GM18907 (cell line): ENCODE measurements at regions not wholly inside any gene's neighbourhood (a gene's known extent, or its start where the extent isn't known, plus 50 kb on each side); places are given as distances from the start of the nearest gene placed in this dataset.

Experiments used
- ATAC-seq: cut with Tn5 transposase; IDR thresholded peaks from one replicate; pipeline ENCODE4 v1.9.1; 2021; ENCODE audit warnings: mild to moderate bottlenecking, moderate library complexity; ENCODE audit not compliant: unreplicated experiment

DNA sequence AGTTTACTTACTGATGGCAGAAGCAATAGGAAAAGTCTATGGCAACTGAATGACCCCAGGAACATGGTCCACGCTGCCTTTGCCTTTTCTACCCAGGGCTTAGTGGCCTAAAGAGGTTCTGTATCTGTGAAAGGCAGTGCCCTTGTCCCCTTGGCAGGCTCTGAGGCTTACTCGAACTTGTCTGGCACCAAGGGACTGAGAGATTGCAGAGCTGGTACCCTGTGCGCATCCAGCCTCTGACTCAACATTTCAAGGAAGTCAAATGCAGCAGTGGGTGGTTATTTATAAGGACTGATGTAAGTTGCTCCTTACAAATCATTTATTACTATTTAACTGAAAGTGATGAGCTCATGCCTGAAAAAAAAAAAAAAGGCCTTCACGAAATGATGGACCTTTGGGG lies 299.9 kb upstream of the MYOCD start:
- ATAC-seq = no peak

DNA sequence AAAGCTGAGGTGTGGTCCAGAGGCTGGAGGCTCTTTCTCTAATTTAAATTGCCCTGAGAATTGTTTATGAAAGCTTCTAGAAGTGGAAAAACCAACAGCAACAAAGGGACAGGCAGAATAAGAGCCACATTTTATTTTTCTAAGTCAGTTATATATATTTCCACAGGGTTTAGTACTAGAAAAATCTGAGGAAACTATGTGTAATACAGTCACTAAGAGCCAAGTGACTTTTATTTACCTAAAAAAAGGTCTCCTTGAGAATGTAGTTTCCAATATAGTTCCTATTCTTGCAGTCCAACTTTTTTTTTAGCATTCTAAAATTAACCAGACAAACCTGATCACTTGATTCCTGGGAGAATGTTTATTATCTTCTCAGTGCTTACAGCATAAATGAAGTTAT lies 296.6 kb upstream of the MYOCD start:
- ATAC-seq = no peak

DNA sequence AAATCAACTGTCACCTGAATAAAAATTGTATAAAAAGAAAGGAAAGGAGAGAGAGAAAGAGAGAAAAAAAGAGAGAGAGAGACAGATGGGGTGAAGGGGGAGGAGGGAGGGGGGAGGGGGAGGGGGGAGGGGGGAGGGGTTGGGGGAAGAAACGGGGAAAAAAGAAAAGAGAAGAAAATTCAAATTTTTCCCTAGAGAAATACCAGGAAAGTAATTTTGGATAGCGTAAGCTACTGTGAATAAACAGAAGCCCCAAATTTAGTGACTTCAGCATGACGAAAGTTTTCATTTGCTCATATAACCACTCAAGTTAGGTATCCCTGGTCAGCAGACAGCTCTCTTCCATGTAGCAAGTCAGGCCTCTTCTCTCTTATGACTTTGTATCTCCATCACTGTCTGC lies 289.4 kb upstream of the MYOCD start:
- ATAC-seq = no peak

DNA sequence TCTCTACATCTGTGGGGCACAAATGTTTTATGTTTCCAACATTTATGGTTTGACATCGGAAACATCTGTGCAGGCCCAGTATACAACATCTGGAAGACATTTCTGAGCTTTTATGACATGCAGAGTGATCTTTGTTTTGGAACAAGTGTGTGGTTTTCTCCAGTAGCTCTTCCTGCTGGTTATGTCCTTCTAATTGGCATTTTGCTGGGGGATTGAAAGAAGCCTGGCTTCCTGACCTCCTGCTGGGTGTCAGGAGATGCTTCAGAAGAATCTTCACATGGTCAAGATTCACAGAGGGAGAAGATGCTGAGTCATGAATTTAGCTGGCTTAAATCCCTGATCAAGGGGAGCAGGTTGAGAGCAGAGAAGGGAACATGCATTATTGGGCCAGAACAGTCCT lies 279.5 kb upstream of the MYOCD start:
- ATAC-seq = no peak

DNA sequence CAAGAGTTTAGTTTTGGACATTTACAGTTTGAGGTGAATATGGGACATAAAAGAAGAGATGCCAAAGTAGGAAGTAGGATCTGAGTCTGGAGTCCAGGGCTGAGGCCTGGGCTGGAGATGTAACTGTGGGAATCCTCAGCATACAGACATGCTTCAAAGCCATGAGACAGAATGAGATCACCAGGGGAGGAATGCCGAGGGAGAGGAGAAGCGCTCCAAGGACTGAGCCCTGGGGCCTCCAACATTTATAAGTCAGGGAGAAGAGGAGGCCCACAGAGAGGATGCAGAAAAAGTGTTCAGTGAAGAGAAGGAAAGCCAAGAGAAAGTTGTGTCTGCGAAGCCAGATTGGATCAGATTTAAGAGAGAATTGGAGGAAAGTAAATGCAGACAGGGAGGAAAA lies 277.5 kb upstream of the MYOCD start:
- ATAC-seq = no peak

DNA sequence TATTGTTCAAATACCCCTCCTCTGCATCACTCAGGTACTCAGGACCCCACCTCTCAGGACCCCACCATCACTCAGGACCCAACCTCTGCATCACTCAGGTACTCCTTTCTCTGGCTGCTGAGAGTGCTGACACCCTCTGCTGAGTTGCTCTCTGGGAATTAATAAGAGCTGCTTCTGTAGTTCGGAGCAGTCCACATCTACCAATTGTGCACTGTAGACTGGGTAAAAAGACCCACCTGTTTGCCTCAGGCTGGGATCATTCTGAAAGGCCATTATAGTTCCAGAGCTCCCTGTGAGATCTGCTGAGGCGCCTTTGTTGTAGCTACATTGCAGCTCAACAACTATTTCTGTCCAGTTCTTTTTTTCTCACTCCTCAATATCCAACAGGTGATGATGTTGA lies 276.3 kb upstream of the MYOCD start:
- no peak for ATAC-seq

DNA sequence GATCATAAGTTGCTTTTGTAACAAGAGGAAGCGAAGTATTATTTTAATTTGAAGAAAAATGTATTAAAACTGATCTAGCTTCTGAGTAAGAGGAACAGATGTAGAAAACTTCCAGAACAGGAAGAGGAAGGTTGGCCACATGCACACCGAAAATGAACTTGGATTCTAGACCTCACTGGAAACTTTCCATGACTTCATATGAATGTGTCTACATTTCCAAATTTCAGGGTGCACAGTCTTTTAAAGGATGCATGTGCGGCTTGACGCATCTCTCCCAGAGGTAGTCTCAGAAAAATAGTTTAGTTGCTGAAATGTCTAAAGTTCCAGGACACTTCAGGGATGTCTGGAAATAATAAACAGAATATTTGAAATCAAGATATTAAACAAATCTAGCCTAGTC lies 275.1 kb upstream of the MYOCD start:
- ATAC-seq = no peak

DNA sequence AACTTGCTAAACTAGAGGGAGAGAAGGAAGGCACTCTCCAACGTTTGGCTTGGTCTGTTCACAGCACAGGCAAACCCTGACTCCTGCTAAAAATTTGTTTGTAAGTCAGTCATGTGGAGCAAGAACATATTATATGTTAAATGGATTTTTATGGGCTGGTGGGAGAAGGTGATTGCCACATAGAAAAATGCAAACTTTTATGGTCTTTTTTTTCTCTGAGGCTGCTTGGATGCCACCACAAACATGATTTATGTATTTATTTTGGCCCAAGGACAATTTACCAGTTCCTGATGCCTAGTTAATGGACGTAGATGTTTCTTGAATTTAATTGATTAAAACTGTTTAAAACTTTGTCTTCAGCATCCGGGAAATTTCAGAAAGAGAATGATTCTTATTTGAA lies 274.2 kb upstream of the MYOCD start:
- no peak for ATAC-seq

DNA sequence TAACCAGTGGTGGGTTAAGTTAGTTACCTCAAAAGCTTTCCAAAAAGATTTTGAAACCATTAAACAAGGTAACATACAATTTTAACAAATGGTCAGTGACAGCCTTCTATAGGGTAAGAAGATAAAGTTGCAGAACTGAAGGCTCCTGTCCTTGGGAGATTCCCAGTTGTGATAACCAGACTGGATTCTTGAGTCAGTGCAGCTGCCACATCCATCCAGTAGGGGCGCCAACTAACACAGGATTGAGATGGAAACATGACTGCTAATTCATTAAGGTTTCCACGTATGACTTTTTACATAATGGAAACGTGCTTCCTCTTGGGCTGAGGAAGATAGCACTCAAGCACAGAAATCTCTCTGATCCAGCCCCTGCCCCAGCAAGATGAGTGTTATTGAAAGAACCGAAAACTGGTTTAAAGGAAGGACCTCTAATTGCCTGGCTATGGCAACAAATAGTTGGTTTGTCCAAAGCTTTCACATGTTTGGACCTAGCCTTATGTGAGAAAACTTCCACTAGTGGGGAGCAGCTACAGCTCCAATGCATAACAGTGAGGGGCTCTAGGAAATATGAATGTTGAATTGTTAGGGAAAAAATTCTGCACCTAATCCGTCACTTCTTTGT lies 269.8 kb upstream of the MYOCD start:
- no peak for ATAC-seq

DNA sequence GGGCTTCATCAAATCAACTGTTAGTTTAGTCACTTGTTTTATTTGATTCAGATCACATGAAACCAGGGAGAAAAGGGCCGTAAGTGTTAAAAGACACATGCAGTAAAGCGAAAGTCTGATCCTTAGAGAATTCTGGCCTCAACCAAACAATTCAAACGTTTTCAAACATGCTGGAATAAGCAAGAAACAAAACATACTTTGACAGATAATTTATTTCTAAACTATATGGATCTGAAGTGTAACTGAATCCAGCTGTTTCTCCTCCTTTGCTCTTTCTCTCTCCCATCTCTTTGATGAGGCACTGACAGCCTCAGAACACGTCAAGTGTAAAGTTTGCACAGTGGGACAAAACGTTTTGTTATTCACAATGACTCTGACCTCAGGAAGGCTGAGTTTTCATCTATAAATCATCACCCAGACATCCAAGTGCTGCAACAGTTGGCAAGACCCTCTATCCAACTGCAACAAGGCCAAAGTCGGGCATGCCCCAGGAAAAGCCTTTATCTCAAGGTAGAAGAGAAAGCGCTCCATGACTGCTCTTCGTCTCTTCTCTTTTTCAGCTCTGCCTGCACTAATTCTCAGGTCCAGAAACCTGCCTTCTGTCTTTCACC lies 267.1 kb upstream of the MYOCD start:
- no peak for ATAC-seq

DNA sequence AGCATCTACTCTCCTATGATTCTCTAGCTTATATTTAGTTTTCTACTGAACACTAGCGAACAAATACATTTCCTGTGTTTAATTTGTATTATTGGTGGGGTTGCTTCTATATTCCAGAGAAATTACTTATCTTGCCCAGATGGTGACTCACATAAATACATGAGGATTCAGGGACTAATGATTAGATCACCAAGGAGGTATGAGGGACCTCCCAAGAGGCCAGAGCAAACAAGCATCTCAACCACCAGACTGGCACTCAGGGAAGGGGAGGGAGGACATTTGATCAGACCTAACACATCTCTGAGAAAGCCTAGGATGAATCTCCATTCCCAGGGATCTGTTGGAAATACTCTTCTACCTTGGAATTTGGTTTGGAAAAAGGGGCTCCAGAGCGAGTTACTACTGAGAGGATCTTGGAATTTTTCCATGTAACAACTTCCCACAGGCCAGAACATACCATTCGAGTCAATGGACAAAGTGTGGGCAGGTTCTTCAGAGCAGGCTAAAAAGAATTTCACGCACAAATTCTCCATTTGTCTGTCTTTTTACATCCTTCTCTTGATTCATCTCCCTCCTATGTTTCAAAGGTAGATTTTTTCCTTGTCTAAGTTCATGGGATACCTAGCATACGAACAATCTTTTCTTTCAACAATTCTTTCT lies 262.6 kb upstream of the MYOCD start:
- no peak for ATAC-seq

DNA sequence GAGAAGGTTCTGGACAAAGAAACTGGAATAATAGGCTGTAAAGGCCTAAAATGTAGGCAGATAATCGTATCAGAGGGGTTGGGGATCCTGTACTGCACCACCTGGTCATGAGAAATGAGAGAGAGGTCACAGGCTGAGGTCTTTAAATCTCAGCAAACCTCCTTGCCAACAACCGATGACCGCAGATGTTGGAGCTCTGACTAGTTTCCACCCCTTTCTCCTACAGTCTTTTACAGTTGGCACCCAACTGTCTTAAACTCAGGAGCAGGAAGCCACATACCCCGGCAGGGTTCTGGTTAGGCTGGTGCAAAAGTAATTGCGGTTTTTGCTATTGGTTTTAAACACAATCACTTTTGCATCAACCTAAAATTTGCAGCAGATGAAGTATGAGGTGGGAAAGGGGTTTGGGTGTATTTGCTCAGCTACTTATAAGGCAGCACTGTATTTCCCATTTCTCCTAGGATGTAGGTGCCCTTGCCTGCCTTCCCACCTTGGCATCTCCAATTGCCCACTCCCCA lies 261.8 kb upstream of the MYOCD start:
- no peak for ATAC-seq

DNA sequence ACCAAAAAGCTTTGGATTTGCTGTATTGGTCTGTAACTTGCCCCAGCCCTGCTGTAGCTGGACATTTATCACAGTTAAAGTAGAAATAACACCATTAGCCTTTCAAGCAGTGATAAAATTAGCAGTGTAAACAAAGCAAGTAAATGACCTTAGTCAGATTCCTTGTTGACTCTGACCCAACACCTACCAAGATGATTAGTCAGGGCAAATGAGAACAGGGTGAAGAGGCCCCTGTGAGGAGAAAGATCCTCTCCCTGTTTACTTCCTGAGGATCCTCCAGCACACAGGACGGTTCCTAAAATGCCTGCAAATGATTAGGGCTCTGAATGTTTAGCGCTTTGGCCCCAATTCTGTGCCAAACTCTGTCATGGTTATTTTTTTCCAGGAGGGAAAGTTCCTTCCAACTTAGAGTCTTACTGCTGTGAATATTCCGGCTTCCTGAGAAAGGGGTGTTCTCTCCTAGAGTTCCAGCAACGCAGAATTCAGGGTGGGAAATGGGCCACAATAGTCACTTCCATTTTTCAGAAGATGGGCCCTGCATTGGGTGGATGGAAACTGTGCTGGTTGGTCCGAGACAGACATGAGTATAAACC lies 259.0 kb upstream of the MYOCD start:
- ATAC-seq = no peak

DNA sequence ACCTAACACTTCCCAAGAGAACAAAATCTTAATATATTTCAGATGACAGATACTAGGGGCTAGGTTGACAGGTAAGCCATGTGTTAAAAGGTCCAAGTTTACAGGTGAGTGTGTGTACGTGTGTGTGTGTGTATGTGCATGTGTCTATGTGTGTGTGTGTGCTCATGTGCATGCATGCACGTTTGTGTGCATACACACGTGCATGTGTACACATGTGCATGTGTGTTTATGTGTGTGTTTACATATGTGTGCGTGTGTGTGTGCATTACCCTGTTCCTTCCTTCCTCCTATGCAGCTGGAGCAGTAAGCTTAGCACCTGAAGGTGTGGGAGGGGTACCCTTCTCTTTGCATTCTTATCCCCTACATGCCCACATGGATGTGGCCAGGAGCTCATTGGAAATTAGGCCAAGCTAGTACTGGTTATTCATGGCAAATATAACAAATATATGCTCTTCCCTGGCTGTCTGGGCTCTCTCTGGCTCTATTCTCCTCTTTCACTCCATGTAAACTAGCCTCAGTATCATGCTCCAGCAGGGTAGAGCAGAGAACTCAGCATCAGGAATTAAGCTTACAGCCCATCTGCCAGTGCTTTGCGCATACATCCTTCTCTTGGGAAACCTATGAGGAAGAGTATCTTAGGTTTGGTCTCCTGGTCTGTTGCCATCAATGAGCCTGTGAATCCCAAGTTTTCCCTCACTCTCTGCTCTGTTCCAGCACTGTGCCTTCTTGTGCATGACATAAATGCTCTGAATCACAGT lies 258.0 kb upstream of the MYOCD start:
- no peak for ATAC-seq

DNA sequence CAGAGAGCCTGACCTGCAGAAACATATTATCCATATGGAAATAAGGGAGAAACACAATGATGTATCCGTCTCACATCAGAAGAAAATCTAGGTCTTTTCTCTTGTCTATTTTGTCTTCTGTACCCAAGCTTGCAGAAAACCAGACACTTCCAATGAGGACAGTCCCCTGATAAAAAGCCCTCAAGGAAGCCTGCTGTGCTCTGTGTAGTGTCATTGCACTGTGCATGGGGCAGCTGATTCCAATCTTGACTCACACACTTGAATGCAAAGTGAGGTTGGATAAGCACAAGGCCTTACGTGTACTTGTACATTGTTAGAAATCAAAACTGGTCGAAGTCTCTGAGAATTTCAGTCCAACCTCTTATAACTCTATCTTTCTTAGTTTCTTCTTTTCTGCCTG lies 256.6 kb upstream of the MYOCD start:
- no peak for ATAC-seq

DNA sequence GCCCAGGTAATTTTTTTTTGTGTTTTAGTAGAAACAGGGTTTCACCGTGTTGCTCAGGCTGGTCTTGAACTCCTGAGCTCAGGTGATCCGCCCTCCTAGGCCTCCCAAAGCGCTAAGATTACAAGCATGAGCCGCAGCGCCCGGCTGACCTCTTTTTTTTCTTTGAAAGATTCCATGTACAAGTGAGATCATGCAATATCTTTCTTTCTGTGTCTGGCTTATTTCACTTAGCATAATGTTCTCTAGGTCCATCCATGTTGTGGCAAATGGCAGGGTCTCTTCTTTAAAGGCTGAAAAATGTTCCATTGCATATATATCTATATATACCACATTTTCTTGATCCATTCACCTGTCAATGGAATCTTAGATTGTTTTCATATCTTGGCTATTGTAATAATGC lies 255.0 kb upstream of the MYOCD start:
- ATAC-seq = no peak

DNA sequence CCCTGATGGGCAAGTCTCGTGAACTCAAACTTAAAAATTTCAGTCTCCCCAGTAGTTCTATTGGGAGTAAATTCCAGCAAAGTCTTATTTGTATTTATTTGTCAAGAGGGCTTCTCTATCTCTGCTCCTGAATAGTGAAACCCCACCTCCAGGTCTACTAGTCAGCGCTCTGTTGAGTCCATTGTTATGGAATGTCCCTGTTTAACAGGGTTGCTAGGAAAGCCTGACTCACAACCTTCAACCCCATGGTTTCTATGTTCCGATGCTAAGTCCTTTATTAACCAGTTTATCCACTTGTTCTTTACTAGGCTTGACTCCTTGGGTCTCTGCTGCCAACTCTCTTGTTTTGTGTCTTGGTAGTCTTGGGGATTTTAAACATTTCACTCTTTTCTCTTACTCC lies 250.7 kb upstream of the MYOCD start:
- ATAC-seq = no peak

DNA sequence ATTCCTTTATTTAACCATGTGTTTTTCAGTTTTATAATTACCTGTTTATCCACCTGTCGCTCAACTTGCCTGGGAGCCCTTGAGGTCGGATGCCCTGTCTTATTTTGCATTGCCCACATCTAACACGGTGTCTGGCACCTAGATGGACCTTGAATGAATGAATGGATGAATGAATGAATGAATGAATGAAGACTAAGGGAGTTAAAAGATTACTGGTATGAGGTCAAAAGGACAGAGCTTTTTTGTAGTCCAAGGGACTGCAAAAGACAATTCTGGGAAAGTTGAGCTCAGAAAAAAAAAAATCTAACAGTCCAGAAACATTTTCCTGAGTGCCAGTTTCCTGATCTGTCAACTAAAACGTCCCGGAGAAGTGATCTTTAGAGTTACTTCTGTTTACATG lies 244.6 kb upstream of the MYOCD start:
- no peak for ATAC-seq

DNA sequence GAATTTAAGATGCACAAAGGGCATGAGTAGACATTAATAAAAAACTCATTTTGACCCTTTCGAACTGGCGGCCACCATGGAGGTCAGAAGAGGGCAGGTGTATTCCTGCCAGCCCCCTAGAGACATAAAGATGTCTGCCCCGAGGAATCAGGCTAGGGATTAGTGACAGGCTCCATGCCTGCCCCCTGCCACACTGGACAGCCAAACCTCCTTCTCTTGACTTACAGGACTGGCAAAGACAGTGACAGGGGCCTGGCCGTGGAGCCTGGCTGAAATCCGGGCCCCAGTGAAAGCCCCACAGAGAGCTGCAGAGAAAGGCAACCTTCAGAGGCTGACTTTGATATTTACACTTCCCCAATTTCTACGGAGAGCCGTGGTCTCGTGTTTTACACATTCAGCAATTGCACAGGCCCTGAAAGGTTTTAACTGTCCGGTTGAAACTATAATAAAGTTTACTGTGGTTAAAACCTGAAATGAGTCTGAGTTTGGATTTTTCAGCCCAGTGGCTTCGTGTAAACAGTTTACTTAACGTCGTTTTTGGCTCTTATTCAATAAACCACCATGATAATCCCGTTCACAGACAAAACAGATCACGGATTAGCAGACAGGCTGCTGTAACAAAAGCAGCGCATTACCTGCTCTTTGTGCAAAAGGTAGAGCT lies 243.9 kb upstream of the MYOCD start:
- ATAC-seq = peak; percentile 69

DNA sequence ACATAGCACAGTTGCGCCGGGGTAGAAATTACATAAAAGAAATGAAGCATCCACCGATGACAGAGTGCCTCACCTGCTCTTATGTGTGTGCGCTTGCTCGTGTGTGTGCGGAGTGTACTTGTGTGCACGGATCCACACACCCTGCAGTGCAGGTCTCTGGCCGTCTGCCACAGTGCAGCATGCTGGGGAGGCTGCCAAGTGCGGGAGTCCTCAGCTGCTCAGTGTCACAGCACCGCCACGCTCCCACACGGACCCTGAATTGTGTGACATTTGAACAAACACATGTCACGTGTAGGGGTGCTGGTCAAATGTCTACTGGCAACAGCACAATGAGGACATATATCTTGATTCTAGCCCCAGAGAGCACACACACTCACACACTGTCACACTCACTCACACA lies 243.0 kb upstream of the MYOCD start:
- no peak for ATAC-seq

DNA sequence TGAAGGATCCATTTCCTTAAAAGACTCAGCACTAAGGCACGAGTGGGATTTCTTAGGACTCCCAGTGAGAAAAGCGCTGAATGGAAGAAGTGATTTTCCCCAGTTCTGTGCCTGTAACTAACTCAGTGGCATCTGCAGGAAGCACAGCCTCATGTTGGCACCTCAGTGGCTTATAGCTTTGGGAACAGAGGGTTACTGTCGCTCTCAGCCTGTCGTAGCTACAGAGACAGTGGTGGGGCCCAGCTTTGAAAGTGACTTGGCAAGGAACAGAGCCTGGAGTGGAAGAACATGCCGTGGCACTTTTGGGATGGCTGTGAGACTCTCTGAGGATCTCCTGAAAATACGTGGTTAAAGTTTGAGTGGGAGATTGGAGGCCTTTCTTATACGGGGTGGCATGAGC lies 242.4 kb upstream of the MYOCD start:
- ATAC-seq = no peak
